GM19452 (cell line): ENCODE measurements at regions not wholly inside any gene's neighbourhood (a gene's known extent, or its start where the extent isn't known, plus 50 kb on each side); places are given as distances from the start of the nearest gene placed in this dataset.
A peak's percentile ranks its signal among the peaks of the same experiment; 100 is the strongest.

Experiments
- ATAC-seq: cut with Tn5 transposase; IDR thresholded peaks from one replicate; pipeline ENCODE4 v1.9.1; 2021; ENCODE audit not compliant: unreplicated experiment

DNA sequence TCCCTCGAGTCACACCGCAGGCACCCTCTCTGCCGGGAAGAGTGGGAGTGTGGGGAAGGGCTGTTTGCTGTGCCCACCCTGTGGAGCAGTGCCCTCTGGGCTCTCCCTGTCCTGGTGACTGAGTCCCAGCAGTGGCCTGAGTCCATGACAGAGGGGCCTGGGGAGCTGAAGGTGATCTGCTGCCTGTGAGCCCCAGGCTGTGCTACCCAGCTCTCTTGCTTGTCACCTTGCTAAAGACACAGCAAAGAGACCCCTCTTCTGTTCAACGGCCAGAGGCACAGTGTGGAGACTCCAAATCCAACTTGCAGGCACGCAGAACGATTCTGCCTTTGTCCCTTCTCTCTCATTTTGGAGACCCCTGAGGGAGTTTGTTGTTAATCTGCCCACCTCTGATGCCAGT lies 232.6 kb downstream of the OPA1 start:
- ATAC-seq, result no peak

DNA sequence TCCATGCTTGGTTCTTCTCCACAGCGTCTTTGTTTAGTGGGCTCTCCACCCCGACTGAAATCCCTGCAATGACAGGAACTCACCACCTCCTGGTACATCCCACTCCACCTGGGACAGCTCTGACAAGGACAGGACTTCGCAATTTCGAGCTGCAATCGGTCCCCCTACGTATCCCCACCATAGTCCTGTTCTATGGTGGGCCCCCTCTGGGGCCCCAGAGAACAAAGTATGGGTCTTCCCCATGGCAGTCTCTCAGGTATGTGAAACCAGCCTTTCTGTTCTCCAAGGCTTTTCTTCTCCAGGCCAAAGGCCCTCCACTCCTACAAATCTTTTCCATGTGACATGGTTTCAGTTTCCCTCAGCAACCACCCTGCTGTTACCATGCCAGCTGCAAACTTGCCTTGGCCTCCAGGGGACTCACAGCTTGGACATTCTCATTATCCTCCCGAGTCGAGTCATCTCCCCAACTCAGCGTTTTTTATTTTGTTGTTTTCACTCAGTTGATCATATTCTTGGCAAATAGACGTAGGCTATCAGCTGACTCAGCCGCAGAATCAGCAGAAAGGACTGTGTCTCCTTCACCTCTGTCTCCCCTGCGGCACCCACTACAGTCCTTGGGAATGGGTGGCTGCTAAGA lies 233.3 kb downstream of the OPA1 start:
- no peak for ATAC-seq

DNA sequence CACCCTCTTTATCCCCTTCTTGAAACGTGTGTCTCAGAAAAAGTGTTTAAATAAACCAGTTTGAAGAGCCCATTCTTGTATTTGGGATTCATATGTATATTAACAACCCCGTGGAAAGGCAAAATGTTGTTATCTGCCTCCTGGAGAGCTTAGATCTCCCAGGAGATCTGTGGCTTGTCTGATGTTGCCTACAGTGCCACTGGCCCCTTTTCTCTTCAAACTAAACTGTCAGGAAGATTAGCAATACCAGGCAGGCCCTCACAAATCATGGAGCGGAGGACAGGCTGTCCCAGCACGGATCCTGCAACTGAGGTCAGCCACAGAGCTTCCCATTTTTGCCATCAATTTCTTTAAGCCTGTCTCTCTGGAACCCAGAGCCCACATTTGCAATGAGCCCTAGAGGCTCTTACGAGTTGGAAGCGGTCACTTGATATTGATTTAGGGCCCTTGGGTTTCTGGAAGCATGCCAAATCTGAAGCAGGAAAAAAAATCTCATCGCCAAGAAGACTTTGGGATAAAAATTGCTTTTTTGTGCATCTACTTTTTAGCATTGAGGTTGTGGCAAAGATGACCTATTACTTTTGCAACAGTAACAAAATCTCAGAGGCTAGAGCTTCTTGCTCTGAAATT lies 234.1 kb downstream of the OPA1 start:
- ATAC-seq, result no peak

DNA sequence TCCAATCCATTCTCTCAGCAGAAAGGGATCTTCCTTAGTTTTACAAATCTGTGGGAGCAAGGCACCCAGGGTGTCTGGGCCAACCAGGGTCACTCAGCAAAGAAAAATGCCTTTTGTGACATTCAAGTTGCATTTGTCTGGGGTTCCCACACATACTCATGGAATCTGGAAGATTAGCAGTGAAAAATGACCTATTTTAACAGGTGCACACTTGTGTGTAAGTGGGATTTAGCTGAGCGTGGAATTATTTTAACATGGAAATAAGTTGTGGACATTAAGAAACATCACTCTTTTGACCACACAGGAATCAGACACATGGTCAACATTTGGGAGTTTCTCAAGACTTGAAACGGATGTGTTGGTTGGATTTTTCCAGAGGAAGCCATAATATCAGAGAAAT lies 234.9 kb downstream of the OPA1 start:
- ATAC-seq, result no peak

DNA sequence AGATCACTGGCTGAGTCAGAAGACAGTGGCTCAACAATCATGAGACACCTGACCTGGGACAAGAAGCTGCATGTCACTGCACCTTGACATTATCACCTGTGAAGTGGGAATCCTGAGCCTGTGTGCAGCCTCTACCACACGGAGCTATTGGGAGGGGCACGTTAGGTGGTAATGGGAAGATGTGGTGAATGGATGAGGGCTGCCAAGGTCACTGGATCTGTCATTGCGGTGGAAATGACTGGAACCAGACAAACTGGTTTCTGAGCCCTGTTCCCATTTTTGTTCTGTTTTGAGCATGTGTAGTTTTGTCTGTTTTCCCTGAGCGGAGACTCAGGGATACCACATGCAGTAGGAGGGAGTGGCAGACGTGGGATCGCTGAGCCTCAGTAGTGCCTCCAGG lies 235.5 kb downstream of the OPA1 start:
- no peak for ATAC-seq

DNA sequence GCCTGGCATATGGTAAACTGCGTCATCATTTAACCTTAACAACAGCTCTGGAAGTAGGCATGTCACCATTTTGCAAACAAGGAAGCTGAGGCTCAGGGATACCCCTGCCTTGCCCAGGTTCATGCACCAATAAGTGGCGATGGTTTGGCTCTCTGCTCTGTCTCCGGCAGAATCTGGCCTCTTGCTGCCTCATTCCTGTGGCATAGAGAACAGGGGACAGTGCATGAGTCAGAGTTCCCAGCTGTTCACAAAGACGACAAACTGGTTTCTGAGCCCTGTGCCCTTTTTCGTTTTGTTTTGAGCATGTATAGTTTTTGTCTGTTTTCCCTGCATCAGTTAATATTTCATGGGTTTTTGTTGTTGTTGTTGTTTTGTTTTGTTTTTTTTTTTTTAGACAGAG lies 236.8 kb downstream of the OPA1 start:
- ATAC-seq, result no peak

DNA sequence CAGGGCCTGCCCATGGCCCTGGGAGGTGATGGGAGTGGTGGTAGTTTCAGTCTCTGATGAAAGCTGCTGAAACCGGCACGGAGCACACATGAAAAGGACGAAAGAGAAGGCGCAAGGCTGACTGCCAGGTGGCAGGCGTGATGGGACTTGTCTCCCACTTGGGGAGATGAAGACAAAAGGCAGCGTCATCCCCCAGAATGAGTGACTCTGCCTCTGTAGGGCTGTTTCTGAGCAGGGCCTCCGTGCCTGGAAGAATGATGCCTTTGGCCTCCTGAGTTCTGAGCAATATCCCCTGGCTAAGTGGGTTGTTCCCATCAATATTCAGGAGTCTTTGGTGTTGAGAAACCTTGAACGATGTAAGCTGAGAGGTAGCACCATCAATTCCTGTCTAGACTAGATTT lies 237.8 kb downstream of the OPA1 start:
- no peak for ATAC-seq

DNA sequence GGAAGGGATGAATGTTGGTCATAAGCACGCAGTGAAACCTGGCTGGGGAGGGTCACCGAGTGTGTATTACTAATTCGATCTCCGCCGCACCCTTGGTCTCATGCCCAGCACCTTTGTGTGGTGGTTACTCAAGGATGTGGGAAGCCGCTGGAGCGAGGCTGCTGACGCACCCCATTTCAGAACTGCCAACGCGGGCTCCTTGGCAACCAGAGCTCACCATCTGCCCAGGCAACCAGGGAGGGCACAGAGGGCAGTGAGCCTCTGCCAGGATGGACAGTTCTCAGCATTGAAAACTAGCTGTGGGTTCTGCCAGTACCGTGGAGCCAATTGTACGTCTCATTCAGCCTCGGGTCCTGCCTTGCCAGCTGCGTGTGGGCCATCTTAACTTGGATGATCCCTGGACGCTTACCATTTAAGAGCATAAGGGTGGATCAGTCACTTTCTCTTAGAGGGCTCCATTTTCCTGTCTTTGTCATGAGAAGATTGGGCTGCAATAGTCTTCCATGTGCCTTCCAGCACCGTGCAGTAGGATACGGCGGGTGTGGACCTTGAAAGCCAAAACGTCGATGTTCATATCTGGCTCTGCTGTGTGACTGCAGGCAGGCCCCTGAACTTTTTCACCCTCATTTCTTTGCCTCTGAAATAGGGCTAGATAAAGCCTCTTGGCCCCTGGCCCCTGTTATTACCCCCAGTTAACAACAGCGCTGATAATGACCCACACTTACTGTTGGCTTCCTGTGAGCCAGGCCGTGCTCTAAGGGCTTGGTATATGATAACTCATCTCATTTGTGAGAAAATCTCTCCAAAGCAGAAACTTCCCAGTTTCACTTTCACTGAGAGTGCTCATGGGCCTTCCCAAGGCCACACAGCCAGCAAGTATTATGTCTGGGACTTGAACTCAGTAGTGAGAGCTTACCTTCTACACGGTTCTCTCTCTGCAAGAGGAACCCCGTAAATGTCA lies 238.8 kb downstream of the OPA1 start:
- peak; percentile 62 for ATAC-seq

DNA sequence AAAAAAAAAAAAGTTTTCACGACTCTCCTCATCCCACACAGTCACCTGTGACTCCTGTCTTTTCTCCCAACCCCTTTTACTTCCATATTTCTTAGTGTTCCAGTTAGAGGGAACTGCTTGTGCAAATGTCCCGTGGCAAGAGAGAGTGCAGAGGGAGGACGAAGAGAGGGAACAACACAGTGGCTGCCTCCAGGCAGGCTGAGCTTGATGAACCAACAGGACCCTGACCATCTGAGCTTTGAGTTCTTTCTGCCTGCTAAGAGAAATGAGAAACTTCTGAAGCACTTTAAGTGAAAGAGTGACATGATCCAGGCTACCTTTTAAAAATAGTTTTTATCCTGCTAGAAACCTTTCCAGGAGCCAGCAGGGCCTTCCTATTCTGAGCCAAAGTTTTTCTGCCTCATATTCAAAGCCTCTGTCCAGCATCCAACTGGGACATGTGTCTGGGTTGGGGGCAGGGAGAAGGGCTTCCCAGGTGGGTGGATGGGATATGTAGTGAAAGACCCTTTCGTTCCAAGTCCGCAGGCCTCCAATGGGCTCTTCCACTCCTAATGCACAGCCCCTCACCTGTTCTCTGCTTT lies 239.9 kb downstream of the OPA1 start:
- no peak for ATAC-seq

DNA sequence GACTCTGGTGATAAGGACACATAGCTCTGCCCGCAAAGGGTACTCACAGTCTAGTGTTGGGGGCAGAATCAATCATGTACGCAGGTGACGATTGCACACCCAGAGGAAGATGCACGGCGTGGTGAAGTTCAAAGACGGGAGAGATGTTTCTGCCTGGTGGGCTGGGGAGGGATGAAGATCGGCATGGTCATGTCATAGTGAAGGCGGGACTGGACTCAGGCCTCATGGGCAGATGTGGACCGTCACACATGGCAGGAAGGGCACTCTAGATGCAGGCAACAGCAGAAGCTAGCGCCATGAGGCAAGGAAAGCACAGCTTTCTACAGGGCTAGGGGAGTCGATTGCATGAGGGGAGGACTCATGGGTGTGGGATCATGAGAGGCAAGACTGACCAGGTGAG lies 240.6 kb downstream of the OPA1 start:
- ATAC-seq, result no peak

DNA sequence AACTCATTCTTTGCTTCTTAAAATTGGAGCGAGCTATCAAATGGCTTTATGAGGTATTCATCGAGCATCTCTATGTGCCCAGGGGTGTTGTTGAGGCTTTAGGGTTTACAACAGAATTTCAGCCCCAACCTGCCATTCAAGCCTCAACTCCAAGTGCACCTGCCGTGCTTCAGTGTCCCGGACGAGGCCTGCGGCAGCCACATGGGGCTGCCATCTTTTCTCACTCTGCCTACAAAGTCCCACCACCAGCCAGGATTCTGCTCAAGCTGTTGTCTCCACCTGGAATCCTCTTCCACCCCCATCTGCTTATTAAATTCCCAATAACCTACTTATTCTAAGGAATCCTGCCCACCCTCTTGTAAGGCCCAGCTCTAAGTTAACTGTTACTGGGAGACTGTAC lies 242.4 kb downstream of the OPA1 start:
- no peak for ATAC-seq

DNA sequence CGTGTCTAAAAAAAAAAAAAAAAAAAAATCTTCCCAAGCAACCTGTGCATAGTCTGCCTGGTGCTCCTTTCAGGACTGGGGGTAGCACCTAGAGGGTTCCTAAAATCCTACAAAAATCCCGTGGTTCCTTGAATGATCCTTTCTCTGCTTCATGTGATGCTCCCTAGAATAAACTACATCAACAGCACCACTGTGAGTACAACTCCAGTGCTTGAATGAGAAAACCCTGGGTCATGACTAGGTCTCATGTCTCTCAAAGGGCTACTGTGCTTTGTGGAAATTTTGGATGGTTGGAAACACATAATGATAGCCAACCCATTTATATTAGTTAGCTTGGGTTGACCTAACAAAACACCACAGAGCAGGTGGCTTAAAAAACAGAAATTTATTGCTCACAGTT lies 243.5 kb downstream of the OPA1 start:
- ATAC-seq, result no peak

DNA sequence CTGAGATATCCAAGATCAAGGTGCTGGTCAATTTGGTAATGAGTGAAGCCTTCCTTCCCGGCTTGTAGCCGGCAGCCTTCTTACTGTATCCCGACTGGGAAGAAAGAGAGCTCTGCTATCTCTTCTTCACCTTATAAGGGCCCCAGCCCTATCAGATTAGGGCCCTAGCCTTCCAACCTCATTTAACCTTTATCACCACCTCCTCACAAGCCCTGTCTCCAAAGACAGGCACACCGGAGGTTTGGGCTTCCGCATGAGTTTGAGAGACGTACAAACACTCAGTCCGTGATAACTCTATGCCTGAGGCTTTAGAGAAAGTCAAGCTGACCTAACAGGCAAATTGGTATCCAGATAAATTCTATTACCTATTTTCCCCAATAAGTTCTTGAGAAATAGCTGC lies 243.9 kb downstream of the OPA1 start:
- no peak for ATAC-seq

DNA sequence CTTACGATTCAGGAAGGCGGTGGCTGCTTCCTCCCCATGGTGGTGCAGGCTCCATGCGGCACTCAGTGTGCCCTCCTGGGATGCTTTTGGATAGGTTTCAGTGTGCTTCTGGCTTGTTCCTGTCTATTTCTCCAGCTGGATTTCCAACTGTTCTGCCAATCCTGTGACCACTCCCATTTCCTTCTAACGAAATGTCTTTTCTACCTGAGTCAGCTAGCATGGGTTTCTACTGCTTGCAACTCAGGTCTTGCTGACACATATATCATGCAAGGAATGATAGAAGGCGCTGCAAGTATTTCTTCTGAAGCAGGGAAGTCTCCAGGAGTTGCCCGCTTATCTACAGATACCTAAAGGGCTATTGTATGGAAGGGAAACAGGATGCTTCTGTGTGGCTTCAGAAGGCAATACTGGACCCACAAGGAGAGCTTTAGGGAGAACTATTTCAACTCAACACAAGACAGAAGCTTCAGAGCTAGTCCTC lies 244.4 kb downstream of the OPA1 start:
- no peak for ATAC-seq

DNA sequence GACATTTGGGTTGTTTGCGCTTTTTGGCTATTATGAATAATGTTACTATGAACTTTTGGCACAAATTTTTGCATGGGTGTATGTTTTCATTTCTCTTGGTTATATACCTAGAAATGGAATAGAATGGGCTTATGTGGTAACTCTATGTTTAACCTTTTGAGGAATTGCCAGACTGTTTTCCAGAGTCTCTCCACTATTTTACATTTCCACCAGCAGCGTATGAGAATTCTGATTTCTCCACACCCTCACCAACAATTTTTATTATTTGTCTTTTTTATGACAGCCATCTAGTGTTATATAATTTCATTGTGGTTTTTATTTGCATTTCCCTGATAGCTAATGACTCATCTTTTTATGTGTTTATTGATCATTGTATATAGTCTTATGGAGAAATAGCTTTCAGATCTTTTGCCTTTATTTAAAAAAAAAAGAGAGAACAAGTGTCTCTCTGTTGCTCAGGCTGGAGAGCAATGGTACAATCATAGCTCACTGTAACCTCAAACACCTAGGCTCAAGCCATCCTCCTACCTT lies 247.2 kb downstream of the OPA1 start:
- ATAC-seq, result no peak

DNA sequence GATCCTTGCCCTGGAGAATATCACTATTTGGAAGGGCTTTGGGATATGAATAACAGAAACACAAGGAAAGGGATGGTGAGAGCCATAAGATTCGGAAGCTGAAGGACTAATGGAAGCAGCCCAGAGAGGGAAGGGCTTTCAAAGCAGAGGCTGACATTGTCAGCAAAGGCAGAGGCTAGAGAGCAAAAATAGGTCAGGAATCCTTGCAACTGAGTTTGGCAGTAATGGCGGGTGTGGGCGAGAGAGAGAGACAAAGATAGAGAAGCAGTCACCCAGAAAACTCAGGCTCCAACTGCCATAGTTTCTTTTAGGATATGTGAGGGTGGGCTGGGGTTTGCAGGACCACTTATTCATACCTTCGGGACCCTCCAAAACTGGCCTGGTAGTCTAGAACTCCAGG lies 248.6 kb downstream of the OPA1 start:
- no peak for ATAC-seq

DNA sequence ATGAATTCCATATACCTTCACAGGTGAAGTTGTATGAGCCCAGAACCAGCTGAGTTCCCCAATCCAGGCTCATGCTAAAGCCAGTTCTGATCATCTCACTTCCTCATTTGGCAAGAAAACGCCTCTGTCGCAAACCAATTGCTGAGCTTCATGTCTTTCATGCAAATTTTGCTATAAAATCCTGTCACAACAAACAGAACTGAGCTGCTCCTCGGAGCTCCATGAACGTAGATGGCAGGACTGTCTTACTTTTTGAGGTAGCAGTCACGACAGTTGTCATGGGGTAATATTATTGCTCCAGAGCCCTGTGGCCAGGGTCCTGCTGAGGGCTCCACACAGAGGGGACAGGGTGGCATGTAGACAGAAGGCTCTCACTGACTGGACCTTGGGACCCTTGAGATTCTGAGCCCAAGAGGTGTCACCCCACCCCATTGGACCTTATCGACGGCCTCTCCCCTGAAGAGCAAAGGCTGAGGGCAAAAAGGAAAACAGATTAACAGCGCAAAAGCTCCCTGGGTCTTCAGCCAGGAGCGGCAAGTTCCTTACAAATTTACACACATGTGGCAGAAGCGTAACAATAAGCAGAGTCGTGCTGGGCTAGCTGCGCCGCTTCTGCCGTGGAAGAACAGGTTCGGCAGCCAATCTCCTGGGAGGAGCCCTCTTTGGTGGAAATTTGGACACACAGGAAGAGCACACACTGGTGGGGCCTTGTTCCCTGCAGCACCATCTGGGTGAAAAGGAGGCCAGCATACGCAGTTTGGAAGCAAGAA lies 249.2 kb downstream of the OPA1 start:
- peak; percentile 73 for ATAC-seq

DNA sequence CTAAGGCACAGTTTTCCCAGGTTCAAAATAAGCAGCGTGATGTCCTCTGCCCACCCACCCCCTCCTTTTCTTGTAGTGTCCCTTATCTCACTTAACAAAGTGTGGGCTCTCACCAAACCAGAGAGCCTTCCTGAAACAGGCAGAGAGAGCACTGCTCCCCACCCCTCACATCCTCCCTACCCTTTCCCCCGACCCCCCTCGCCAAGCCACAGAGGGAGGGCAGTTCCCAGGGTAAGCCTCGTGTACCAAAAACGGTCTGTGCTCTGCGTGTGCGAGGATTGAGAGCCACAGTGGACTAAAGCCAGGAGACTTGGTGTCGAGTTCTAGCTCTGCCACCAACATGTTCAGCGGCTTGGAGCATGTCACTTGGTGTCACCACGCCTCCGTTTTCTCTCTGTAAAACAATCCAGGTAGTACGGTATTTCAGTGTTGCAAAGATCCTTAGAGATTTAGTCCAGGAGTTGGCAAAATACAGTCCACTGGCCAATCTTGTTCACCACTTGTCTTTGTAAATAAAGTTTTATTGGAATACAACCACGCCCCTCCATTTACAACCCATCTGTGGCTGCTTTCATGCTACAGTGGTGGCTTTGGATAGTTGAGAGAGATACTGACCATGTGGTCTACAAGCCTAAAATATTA lies 249.9 kb downstream of the OPA1 start:
- ATAC-seq, result no peak

DNA sequence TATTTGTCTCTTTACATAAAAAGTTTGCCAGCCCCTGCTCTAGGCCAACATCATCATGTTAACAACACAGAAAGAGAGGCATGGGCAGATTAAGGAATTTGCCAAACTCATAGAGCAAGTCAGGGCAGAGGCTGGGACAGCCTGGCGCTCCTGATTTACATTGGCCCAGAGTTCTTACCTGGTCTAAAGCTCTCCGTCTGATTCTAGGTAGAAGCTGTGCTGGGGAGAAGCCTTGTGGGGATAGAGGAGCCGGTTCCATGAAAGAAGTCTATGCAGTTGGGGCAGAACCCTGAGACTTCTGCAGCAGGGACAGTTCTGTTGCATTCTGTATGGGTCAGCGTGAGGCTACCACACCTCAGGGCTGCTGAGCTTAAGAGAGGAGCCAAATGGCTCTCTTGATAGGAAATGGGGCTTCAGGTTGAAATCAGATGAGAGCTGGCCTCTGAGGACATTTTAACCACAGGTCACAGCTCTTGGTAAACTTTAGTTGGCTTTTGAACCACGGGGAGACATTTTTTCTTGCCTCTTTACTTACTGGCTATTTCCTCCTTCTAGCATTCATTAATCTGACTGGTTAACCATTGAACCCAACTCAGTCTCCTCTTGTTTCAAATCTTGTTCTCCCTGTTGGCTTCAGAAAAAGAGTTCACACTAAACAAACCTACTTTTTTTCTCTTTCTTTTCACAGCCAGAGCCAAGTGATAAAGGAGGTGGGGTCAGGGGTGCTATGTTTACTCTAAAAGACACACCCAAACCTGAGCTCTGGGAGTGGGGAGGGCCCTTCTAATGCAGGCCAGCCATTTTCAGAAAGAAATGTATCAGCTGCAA lies 250.7 kb downstream of the OPA1 start:
- ATAC-seq, result peak; percentile 59
